PFSK-1 (cell line): ENCODE measurements at regions not wholly inside any gene's neighbourhood (a gene's known extent, or its start where the extent isn't known, plus 50 kb on each side); places are given as distances from the start of the nearest gene placed in this dataset.

Experiments used
- POLR2AphosphoS5 ChIP-seq: IDR thresholded peaks from 2 replicates; pipeline ENCODE4 v1.6.1; 2012; ENCODE audit warnings: low read depth, mild to moderate bottlenecking, control low read depth, low read length, moderate library complexity
- REST ChIP-seq, 2 experiments: IDR thresholded peaks; 2 replicates each; pipeline versions ENCODE4 v1.6.1 to v1.8.0; 2011 to 2012; ENCODE audit warnings: low read depth in 2 of 2, low read length in 2 of 2, control low read depth in 1 of 2, inconsistent platforms in 1 of 2, mild to moderate bottlenecking in 1 of 2, moderate library complexity in 1 of 2; ENCODE audit not compliant: insufficient read depth in 1 of 2
- SIN3A ChIP-seq: IDR thresholded peaks from 2 replicates; pipeline ENCODE4 v1.6.1; 2012; ENCODE audit warnings: mild to moderate bottlenecking, low read length, moderate library complexity, borderline replicate concordance; ENCODE audit not compliant: insufficient read depth

GRCh38 chr12:11578461-11578993 lies 70.9 kb upstream of the ETV6 start:
- TF ChIP-seq REST (IDR thresholded peaks at IDR 0.05; ENCODE audit: insufficient read depth in 1 of 2, low read depth in 2 of 2, low read length in 2 of 2), result no peak
- TF ChIP-seq POLR2AphosphoS5, result no peak
- TF ChIP-seq SIN3A, result no peak
